Epithelial cell of proximal tubule (primary cell): ENCODE measurements at regions not wholly inside any gene's neighbourhood (a gene's known extent, or its start where the extent isn't known, plus 50 kb on each side); places are given as distances from the start of the nearest gene placed in this dataset.
"Not testable (repeated sequence)": the region's sequence is repeated elsewhere in the genome, so short reads cannot be mapped to it uniquely, and the experiment has no call there.

Experiments
- DNase-seq: peaks from one replicate; pipeline ENCODE4 v3.0.0-alpha.2; 2011; ENCODE audit warnings: low read depth
- H3K4me3 ChIP-seq: 2 replicates; pipeline ENCODE4 v1.5.1; 2011; ENCODE audit warnings: low read depth, mild to moderate bottlenecking, low read length
- CTCF ChIP-seq: conservative IDR thresholded peaks from 2 replicates; pipeline ENCODE4 v1.5.1; 2012; ENCODE audit warnings: low read depth, mild to moderate bottlenecking, low read length

GRCh38 chr6:8820313-8820712, 385.0 kb upstream of the SLC35B3 start:
- no peak for DNase-seq
- H3K4me3 ChIP-seq = no peak overlapping the region
- TF ChIP-seq CTCF = no peak

DNA sequence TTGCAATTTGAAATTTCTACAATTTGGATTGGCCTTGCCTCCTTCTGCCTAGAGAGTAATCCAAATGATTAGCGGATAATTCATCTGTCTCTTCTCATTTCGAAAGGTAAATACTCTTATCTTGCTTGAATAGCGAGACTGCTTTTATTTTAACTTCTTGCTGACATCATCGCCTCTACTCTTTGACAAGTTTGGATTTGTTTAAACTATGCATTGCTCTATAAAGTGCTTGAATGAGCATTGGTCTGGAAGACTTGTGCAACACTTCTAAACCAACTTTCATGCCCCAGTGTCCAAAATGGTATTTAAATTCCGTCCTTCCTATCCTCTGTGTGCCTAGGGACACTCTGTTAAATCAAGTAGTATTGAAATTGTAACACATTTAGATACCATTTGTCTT, 384.1 kb upstream of the SLC35B3 start:
- TF ChIP-seq CTCF = no peak
- no peak for DNase-seq
- H3K4me3 ChIP-seq = no peak overlapping the region

DNA sequence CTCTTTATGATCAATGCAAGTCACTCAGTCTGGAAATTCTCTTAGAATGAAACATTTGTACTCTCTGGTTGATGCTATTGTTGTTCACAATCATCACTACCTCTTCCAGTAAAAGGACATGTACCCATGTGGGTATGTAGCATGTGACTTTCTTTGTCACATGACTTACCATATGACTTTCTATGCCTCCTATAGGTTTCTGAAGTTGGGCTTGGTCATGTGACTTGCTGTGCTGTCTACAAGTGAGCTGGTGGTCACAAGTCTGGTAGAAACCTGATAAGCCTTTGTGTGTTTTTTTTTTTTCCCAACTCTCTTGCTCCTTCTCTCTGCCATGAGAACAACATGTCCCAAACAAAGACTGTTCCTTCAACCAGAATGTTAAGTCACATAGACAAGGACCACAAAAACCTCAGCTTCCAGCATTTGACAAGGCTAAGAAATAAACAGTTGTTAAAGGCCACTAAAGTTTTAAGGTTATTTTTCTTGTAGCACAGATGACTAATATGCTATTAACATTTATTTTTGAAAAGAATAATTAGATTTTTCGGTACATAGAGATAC, 379.2 kb upstream of the SLC35B3 start:
- no peak overlapping the region for H3K4me3 ChIP-seq
- no peak for TF ChIP-seq CTCF
- no peak for DNase-seq

DNA sequence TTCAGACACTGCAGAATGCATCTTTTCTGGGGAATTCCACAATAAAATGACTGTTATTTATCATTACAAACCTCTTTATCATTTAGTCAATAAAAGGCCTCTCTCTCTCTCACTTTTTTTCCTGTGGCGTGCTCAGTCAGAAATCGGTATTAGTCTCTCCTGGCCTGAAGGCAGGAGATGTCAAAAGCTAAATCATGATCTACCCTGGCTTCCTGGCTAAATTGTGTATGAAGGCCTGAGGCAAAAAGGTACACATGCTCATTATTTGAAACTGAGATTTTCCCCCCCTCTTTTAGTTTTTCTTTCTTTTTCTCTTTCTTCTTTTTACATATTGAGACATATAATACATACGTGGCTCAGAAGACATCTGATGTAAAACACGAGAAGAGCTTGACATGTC, 375.0 kb upstream of the SLC35B3 start:
- no peak for DNase-seq
- no peak for TF ChIP-seq CTCF

GRCh38 chr6:8809662-8810061, 374.3 kb upstream of the SLC35B3 start:
- no peak overlapping the region for H3K4me3 ChIP-seq
- DNase-seq = no peak
- no peak for TF ChIP-seq CTCF

More for the DNA sequence above, 375.0 kb upstream of the SLC35B3 start:
- no peak overlapping the region for H3K4me3 ChIP-seq

- DNase-seq = no peak
- TF ChIP-seq CTCF = no peak
- H3K4me3 ChIP-seq = no peak overlapping the region
These were observed 367.9 kb upstream of the SLC35B3 start for GRCh38 chr6:8803181-8803760.

- not testable (repeated sequence) for H3K4me3 ChIP-seq
These were observed 367.1 kb upstream of the SLC35B3 start for GRCh38 chr6:8802397-8802796.

GRCh38 chr6:8794420-8794819, 359.1 kb upstream of the SLC35B3 start:
- no peak for TF ChIP-seq CTCF

More at GRCh38 chr6:8802397-8802796, 367.1 kb upstream of the SLC35B3 start:
- not testable (repeated sequence) for DNase-seq

More at GRCh38 chr6:8794420-8794819, 359.1 kb upstream of the SLC35B3 start:
- no peak overlapping the region for H3K4me3 ChIP-seq
- DNase-seq = no peak
